IPS-20b (cell line): ENCODE measurements at regions not wholly inside any gene's neighbourhood (a gene's known extent, or its start where the extent isn't known, plus 50 kb on each side); places are given as distances from the start of the nearest gene placed in this dataset.
A peak's percentile ranks its signal among the peaks of the same experiment; 100 is the strongest.

ENCODE experiments used
- H3K27ac ChIP-seq: one replicate; pipeline ENCODE4 v1.5.1; 2013; ENCODE audit warnings: low read length
- H3K27me3 ChIP-seq: 2 replicates; pipeline ENCODE4 v1.6.1; 2013; ENCODE audit warnings: mild to moderate bottlenecking, low read length, inconsistent platforms; ENCODE audit not compliant: insufficient read depth
- H3K36me3 ChIP-seq: 2 replicates; pipeline ENCODE4 v1.6.1; 2013; ENCODE audit warnings: low read depth, mild to moderate bottlenecking, inconsistent platforms, low read length, moderate library complexity; ENCODE audit not compliant: insufficient read depth
- H3K4me1 ChIP-seq: 2 replicates; pipeline ENCODE4 v1.6.1; 2013; ENCODE audit warnings: mild to moderate bottlenecking, control low read depth, inconsistent platforms, low read length, moderate library complexity; ENCODE audit not compliant: insufficient read depth
- H3K4me3 ChIP-seq: 2 replicates; pipeline ENCODE4 v1.5.1; 2013; ENCODE audit warnings: mild to moderate bottlenecking, low read length, inconsistent platforms
- H3K9ac ChIP-seq: 2 replicates; pipeline ENCODE4 v1.6.1; 2013; ENCODE audit warnings: low read depth, mild to moderate bottlenecking, inconsistent platforms, low read length, moderate library complexity
- H3K9me3 ChIP-seq: 2 replicates; pipeline ENCODE4 v1.6.1; 2013; ENCODE audit warnings: mild to moderate bottlenecking, low read depth, low read length, inconsistent platforms; ENCODE audit not compliant: insufficient read depth

DNA sequence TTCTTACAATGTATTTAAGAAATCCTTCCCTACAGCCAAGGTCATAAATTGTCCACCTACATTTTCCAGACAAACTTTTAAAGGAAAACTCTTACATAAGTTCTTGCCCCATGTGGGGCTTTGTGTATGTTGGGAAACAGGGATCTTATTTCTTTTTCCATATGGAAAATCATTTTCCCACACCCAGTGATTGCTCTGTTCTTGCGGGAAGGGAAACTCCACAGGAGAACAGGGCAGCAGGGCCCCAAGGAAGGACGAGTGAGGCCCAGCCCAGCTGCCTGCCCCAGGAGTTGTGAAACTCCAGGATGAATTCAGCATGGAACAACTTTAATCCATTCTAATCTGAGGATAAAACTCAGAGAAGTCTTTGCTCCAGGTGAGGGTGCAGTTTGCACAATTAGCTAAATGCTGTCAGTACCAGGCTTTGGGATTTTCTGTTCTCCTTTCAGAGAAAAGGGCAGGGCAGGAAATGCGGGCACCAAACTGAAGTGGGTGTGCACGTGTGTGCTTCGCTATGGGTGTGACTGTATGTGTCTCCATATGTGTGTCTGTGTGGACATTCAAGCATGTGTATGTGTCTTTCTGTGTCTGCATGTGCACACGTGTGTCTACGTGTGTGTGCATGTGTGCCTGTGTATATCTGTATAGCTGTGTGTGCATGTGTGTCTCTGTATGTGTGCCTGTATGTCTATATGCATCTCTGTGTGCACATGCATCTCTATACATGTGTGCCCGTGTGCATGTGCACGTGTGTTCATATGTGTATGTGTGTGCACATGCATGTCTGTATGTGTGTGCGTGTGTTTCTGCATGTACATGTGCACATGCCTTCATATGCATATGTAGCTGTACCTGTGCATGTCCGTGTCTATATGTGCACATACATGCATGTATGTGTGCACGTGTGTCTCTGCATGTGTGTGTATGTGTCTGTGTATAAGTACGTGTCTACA is 102.0 kb upstream of the FAM20C start:
- no peaks in the 10 kb centered on the region for H3K27me3 ChIP-seq
- peaks cover 33% of the 10 kb centered on the region for H3K4me1 ChIP-seq

DNA sequence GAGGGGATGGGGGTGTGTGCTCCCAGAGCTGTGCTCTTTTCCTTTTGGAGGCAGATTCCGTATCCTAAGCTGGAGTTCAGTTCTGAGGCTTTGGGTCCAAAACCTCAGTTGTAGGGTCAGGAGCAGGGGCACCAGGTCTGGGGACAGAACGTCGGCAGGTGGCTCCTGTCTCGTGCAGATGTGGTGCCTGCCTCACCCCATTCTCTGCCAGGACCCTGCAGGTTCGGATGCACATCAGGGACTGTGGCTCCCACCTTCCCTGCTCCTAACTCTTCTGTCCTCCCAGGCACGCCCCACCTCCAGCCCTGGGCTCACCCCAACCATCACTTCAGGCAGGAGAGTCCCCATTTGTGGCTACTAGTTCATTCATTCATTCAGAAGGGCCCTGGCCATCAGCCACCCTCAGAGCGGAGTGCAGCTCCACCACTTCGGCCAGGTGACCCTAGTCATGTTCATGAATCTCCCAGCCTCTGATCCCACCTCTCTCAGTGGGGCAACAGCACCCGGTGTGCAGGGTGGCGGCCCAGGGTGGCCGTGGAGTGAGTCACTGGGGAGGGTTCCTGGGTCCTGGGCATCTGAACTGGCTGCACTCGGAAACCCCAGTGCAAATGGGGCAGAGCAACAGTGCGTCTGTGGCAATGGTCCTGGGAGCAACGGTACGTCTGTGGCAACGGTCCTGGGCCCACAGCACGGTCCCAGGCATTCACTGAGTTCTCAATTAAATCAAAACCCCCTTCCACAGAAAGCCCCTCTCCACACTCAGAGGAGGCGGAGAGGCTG is 100.8 kb upstream of the FAM20C start:
- Histone ChIP-seq H3K36me3 (no peaks in the 10 kb centered on the region), H3K4me3 (no peak overlapping the region), H3K27ac (peak overlapping the region; percentile 69), H3K27me3 (no peaks in the 10 kb centered on the region), H3K9ac (no peak overlapping the region; the same call in 1 of the 2 replicates), H3K9me3 (no peaks in the 10 kb centered on the region), H3K4me1 (peaks cover 42% of the 10 kb centered on the region)

More for the DNA sequence above, 102.0 kb upstream of the FAM20C start:
- Histone ChIP-seq H3K36me3 (no peaks in the 10 kb centered on the region), H3K4me3 (no peak overlapping the region), H3K27ac (no peak overlapping the region), H3K9me3 (no peaks in the 10 kb centered on the region), H3K9ac (no peak overlapping the region)

- H3K36me3 ChIP-seq = no peaks in the 10 kb centered on the region
- no peak overlapping the region; the same call in 1 of the 2 replicates for H3K9ac ChIP-seq
- no peaks in the 10 kb centered on the region for H3K27me3 ChIP-seq
- peaks cover 45% of the 10 kb centered on the region for H3K4me1 ChIP-seq
- H3K27ac ChIP-seq = peak overlapping the region; percentile 69
- no peaks in the 10 kb centered on the region for H3K9me3 ChIP-seq
- H3K4me3 ChIP-seq = no peak overlapping the region
These were observed 100.1 kb upstream of the FAM20C start for GRCh38 chr7:92231-92674.

GRCh38 chr7:92888-93672 is 99.3 kb upstream of the FAM20C start:
- Histone ChIP-seq H3K27me3 (no peaks in the 10 kb centered on the region), H3K9me3 (no peaks in the 10 kb centered on the region; the same call in 1 of the 2 replicates), H3K36me3 (no peaks in the 10 kb centered on the region), H3K4me3 (no peak overlapping the region), H3K4me1 (peaks cover 53% of the 10 kb centered on the region), H3K9ac (no peak overlapping the region), H3K27ac (no peak overlapping the region)

DNA sequence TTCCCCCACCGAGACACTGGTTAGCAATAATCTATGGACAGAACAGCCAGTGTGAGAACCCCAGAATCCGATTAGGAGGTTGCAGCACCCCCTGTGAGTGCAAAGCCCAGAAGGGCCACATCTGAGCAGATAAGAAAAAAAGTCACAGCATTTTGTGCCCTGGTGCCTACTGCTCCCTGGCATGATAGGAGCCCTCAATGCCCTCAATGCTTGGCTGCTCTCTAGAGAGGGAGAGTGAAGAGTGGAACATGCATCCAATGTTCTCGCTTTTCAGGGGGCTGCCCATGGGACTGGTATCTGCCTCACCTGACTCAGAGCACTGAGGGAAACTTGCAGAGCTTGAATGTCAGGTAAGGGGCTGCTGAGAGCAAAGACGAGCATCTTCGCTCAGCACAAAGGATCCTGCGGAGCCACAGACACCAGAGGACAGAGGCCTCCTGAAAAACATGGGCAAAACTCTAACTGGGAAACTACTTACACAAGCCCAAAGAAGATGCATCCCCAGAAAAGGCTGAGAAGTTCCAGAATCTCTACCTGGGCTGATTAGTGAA is 98.0 kb upstream of the FAM20C start:
- H3K27me3 ChIP-seq = no peaks in the 10 kb centered on the region
- H3K27ac ChIP-seq = peak overlapping the region; percentile 9
- H3K4me1 ChIP-seq = peaks cover 54% of the 10 kb centered on the region
- peak overlapping the region; percentile 54; the same call in 1 of the 2 replicates for H3K9ac ChIP-seq
- H3K9me3 ChIP-seq = peaks cover 3% of the 10 kb centered on the region; the same call in 1 of the 2 replicates
- H3K4me3 ChIP-seq = peak overlapping the region; percentile 37
- no peaks in the 10 kb centered on the region for H3K36me3 ChIP-seq

GRCh38 chr7:95180-95862 is 97.0 kb upstream of the FAM20C start:
- Histone ChIP-seq H3K9me3 (peaks cover 6% of the 10 kb centered on the region; the same call in 1 of the 2 replicates), H3K4me3 (peak overlapping the region; percentile 37; the same call in 1 of the 2 replicates), H3K27ac (peak overlapping the region; percentile 9), H3K9ac (peak overlapping the region; percentile 54; the same call in 1 of the 2 replicates), H3K27me3 (no peaks in the 10 kb centered on the region), H3K4me1 (peaks cover 57% of the 10 kb centered on the region), H3K36me3 (no peaks in the 10 kb centered on the region)

- no peaks in the 10 kb centered on the region for H3K27me3 ChIP-seq
- peak overlapping the region; percentile 54; the same call in 1 of the 2 replicates for H3K9ac ChIP-seq
- H3K27ac ChIP-seq = peak overlapping the region; percentile 9
- H3K9me3 ChIP-seq = peaks cover 6% of the 10 kb centered on the region; the same call in 1 of the 2 replicates
- H3K36me3 ChIP-seq = no peaks in the 10 kb centered on the region
- peaks cover 60% of the 10 kb centered on the region for H3K4me1 ChIP-seq
- H3K4me3 ChIP-seq = peak overlapping the region; percentile 37
These were observed 96.5 kb upstream of the FAM20C start for GRCh38 chr7:95863-96260.

GRCh38 chr7:96861-97260 is 95.5 kb upstream of the FAM20C start:
- H3K4me1 ChIP-seq = peaks cover 65% of the 10 kb centered on the region
- peak overlapping the region; percentile 47; the same call in 1 of the 2 replicates for H3K4me3 ChIP-seq
- peak overlapping the region; percentile 55; the same call in 1 of the 2 replicates for H3K9ac ChIP-seq

GRCh38 chr7:97310-97841 is 95.0 kb upstream of the FAM20C start:
- H3K4me1 ChIP-seq = peaks cover 61% of the 10 kb centered on the region
- no peaks in the 10 kb centered on the region for H3K27me3 ChIP-seq
- no peaks in the 10 kb centered on the region for H3K36me3 ChIP-seq
- peak overlapping the region; percentile 55; the same call in 1 of the 2 replicates for H3K9ac ChIP-seq
- H3K27ac ChIP-seq = peak overlapping the region; percentile 68
- peak overlapping the region; percentile 41; the same call in 1 of the 2 replicates for H3K4me3 ChIP-seq
- peaks cover 6% of the 10 kb centered on the region; the same call in 1 of the 2 replicates for H3K9me3 ChIP-seq

More at GRCh38 chr7:96861-97260, 95.5 kb upstream of the FAM20C start:
- H3K27ac ChIP-seq = no peak overlapping the region
- peaks cover 6% of the 10 kb centered on the region; the same call in 1 of the 2 replicates for H3K9me3 ChIP-seq
- no peaks in the 10 kb centered on the region for H3K36me3 ChIP-seq
- H3K27me3 ChIP-seq = no peaks in the 10 kb centered on the region
